HG03460 (cell line): ENCODE measurements at regions not wholly inside any gene's neighbourhood (a gene's known extent, or its start where the extent isn't known, plus 50 kb on each side); places are given as distances from the start of the nearest gene placed in this dataset.

Source experiments
- ATAC-seq: cut with Tn5 transposase; IDR thresholded peaks from one replicate; pipeline ENCODE4 v1.9.1; 2021; ENCODE audit not compliant: unreplicated experiment

- ATAC-seq: no peak
Measured at GRCh38 chr13:50548586-50548985, 294.9 kb downstream of the DLEU7 start.

- no peak for ATAC-seq
Measured at GRCh38 chr13:50549221-50549942, 294.1 kb downstream of the DLEU7 start.

GRCh38 chr13:50550151-50550550, 293.3 kb downstream of the DLEU7 start:
- no peak for ATAC-seq

GRCh38 chr13:50552424-50552966, 291.0 kb downstream of the DLEU7 start:
- no peak for ATAC-seq

- ATAC-seq: no peak
Measured at GRCh38 chr13:50561739-50562138, 281.8 kb downstream of the DLEU7 start.

GRCh38 chr13:50566646-50567045, 276.8 kb downstream of the DLEU7 start:
- ATAC-seq: no peak

- no peak for ATAC-seq
Measured at GRCh38 chr13:50572129-50572528, 271.4 kb downstream of the DLEU7 start.

- no peak for ATAC-seq
Measured at GRCh38 chr13:50573066-50573465, 270.4 kb downstream of the DLEU7 start.

GRCh38 chr13:50574731-50575130, 268.8 kb downstream of the DLEU7 start:
- ATAC-seq: no peak

GRCh38 chr13:50575138-50575537, 268.4 kb downstream of the DLEU7 start:
- no peak for ATAC-seq

GRCh38 chr13:50576156-50576555, 267.3 kb downstream of the DLEU7 start:
- ATAC-seq: no peak

GRCh38 chr13:50577806-50578205, 265.7 kb downstream of the DLEU7 start:
- ATAC-seq: no peak

- no peak for ATAC-seq
Measured at GRCh38 chr13:50580684-50581305, 262.7 kb downstream of the DLEU7 start.

GRCh38 chr13:50581586-50582196, 261.8 kb downstream of the DLEU7 start:
- no peak for ATAC-seq

GRCh38 chr13:50584856-50585580, 258.5 kb downstream of the DLEU7 start:
- no peak for ATAC-seq

- no peak for ATAC-seq
Measured at GRCh38 chr13:50585674-50586413, 257.6 kb downstream of the DLEU7 start.

- no peak for ATAC-seq
Measured at GRCh38 chr13:50586414-50587083, 256.9 kb downstream of the DLEU7 start.

- ATAC-seq: no peak
Measured at GRCh38 chr13:50587115-50587514, 256.4 kb downstream of the DLEU7 start.

- ATAC-seq: no peak
Measured at GRCh38 chr13:50587645-50588373, 255.7 kb downstream of the DLEU7 start.
